GM08714 (cell line): ENCODE measurements at regions not wholly inside any gene's neighbourhood (a gene's known extent, or its start where the extent isn't known, plus 50 kb on each side); places are given as distances from the start of the nearest gene placed in this dataset.

Experiments
- H3K4me3 ChIP-seq: fragments of 200-500 bp; sonication (Bioruptor generic); 2 replicates; pipeline ENCODE4 v1.5.1; 2014; ENCODE audit warnings: mild to moderate bottlenecking, low read length, inconsistent platforms
- ZNF274 ChIP-seq: IDR thresholded peaks from 2 replicates; pipeline ENCODE4 v1.6.1; 2012; ENCODE audit warnings: mild to moderate bottlenecking, low read depth, low read length

- H3K4me3 ChIP-seq: no peak overlapping the region
- TF ChIP-seq ZNF274: no peak
These were observed 732.6 kb downstream of the KCNJ3 start for GRCh38 chr2:155431004-155431507.

GRCh38 chr2:155427470-155427869 is 729.0 kb downstream of the KCNJ3 start:
- H3K4me3 ChIP-seq: no peak overlapping the region
- TF ChIP-seq ZNF274: no peak

- no peak overlapping the region for H3K4me3 ChIP-seq
- no peak for TF ChIP-seq ZNF274
These were observed 726.0 kb downstream of the KCNJ3 start for GRCh38 chr2:155424518-155424917.

GRCh38 chr2:155418753-155419152 is 720.3 kb downstream of the KCNJ3 start:
- no peak for TF ChIP-seq ZNF274
- no peak overlapping the region for H3K4me3 ChIP-seq

- TF ChIP-seq ZNF274: no peak
- H3K4me3 ChIP-seq: no peak overlapping the region
These were observed 714.1 kb downstream of the KCNJ3 start for GRCh38 chr2:155412598-155412997.

GRCh38 chr2:155404433-155405002 is 706.0 kb downstream of the KCNJ3 start:
- no peak overlapping the region for H3K4me3 ChIP-seq
- no peak for TF ChIP-seq ZNF274

- TF ChIP-seq ZNF274: no peak
These were observed 694.9 kb downstream of the KCNJ3 start for GRCh38 chr2:155393406-155393805.

GRCh38 chr2:155391613-155392130 is 693.2 kb downstream of the KCNJ3 start:
- TF ChIP-seq ZNF274: no peak

More at GRCh38 chr2:155393406-155393805, 694.9 kb downstream of the KCNJ3 start:
- no peak overlapping the region for H3K4me3 ChIP-seq

GRCh38 chr2:155389224-155389623 is 690.7 kb downstream of the KCNJ3 start:
- TF ChIP-seq ZNF274: no peak
- no peak overlapping the region for H3K4me3 ChIP-seq

More at GRCh38 chr2:155391613-155392130, 693.2 kb downstream of the KCNJ3 start:
- no peak overlapping the region for H3K4me3 ChIP-seq

GRCh38 chr2:155384555-155385123 is 686.1 kb downstream of the KCNJ3 start:
- no peak overlapping the region for H3K4me3 ChIP-seq
- no peak for TF ChIP-seq ZNF274

- no peak overlapping the region for H3K4me3 ChIP-seq
- TF ChIP-seq ZNF274: no peak
These were observed 684.3 kb downstream of the KCNJ3 start for GRCh38 chr2:155382776-155383175.

GRCh38 chr2:155381436-155381835 is 682.9 kb downstream of the KCNJ3 start:
- TF ChIP-seq ZNF274: no peak
- no peak overlapping the region for H3K4me3 ChIP-seq

GRCh38 chr2:155379494-155379893 is 681.0 kb downstream of the KCNJ3 start:
- H3K4me3 ChIP-seq: no peak overlapping the region
- no peak for TF ChIP-seq ZNF274

- no peak for TF ChIP-seq ZNF274
- H3K4me3 ChIP-seq: no peak overlapping the region
These were observed 679.5 kb downstream of the KCNJ3 start for GRCh38 chr2:155377931-155378444.

GRCh38 chr2:155377266-155377680 is 678.8 kb downstream of the KCNJ3 start:
- H3K4me3 ChIP-seq: no peak overlapping the region

More at GRCh38 chr2:155377266-155377680, 678.8 kb downstream of the KCNJ3 start:
- TF ChIP-seq ZNF274: no peak
